K562 (cell line): ENCODE measurements at regions not wholly inside any gene's neighbourhood (a gene's known extent, or its start where the extent isn't known, plus 50 kb on each side); places are given as distances from the start of the nearest gene placed in this dataset.

ENCODE experiments used
- ARID1B ChIP-seq: fragments of 450-650 bp; IDR thresholded peaks from 2 replicates; pipeline ENCODE4 v1.6.1; 2016; ENCODE audit warnings: antibody characterized with exemption, mild to moderate bottlenecking, inconsistent platforms
- SOX6 ChIP-seq: fragments of 450-650 bp; IDR thresholded peaks from 2 replicates; pipeline ENCODE4 v1.6.1; 2014; ENCODE audit warnings: mild to moderate bottlenecking
- TF ChIP-seq, protein P1 (sequence below): IDR thresholded peaks from 2 replicates; pipeline ENCODE4 v1.6.1; 2011; ENCODE audit not compliant: insufficient read length; ENCODE audit errors: extremely low read depth
- TF ChIP-seq, protein P2 (sequence below), 2 experiments: fragments of 450-650 bp; formaldehyde crosslinking in 1 of 2; IDR thresholded peaks; 2 replicates each; pipeline versions ENCODE4 v1.4.0 to v1.6.1; 2014 to 2020; ENCODE audit warnings: mild to moderate bottlenecking in 2 of 2, borderline replicate concordance in 1 of 2, low read depth in 1 of 2
- TF ChIP-seq, protein P3 (sequence below): fragments of 200-800 bp; sonication (Bioruptor generic); IDR thresholded peaks from 2 replicates; pipeline ENCODE4 v1.6.1; 2017; ENCODE audit warnings: missing genetic modification characterization, missing compliant biosample characterization

- TF ChIP-seq, protein P1, sequence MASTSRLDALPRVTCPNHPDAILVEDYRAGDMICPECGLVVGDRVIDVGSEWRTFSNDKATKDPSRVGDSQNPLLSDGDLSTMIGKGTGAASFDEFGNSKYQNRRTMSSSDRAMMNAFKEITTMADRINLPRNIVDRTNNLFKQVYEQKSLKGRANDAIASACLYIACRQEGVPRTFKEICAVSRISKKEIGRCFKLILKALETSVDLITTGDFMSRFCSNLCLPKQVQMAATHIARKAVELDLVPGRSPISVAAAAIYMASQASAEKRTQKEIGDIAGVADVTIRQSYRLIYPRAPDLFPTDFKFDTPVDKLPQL, result no peak
- TF ChIP-seq, protein P2, sequence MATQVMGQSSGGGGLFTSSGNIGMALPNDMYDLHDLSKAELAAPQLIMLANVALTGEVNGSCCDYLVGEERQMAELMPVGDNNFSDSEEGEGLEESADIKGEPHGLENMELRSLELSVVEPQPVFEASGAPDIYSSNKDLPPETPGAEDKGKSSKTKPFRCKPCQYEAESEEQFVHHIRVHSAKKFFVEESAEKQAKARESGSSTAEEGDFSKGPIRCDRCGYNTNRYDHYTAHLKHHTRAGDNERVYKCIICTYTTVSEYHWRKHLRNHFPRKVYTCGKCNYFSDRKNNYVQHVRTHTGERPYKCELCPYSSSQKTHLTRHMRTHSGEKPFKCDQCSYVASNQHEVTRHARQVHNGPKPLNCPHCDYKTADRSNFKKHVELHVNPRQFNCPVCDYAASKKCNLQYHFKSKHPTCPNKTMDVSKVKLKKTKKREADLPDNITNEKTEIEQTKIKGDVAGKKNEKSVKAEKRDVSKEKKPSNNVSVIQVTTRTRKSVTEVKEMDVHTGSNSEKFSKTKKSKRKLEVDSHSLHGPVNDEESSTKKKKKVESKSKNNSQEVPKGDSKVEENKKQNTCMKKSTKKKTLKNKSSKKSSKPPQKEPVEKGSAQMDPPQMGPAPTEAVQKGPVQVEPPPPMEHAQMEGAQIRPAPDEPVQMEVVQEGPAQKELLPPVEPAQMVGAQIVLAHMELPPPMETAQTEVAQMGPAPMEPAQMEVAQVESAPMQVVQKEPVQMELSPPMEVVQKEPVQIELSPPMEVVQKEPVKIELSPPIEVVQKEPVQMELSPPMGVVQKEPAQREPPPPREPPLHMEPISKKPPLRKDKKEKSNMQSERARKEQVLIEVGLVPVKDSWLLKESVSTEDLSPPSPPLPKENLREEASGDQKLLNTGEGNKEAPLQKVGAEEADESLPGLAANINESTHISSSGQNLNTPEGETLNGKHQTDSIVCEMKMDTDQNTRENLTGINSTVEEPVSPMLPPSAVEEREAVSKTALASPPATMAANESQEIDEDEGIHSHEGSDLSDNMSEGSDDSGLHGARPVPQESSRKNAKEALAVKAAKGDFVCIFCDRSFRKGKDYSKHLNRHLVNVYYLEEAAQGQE (IDR thresholded peaks at IDR 0.05; ENCODE audit: borderline replicate concordance), result no peak
- TF ChIP-seq, protein P2 (CRISPR knock-in tag; IDR thresholded peaks at IDR 0.05; ENCODE audit: low read depth), result 0 out of 2 replicates have a peak, but pooled peaks have one; percentile 55
- TF ChIP-seq, protein P3, sequence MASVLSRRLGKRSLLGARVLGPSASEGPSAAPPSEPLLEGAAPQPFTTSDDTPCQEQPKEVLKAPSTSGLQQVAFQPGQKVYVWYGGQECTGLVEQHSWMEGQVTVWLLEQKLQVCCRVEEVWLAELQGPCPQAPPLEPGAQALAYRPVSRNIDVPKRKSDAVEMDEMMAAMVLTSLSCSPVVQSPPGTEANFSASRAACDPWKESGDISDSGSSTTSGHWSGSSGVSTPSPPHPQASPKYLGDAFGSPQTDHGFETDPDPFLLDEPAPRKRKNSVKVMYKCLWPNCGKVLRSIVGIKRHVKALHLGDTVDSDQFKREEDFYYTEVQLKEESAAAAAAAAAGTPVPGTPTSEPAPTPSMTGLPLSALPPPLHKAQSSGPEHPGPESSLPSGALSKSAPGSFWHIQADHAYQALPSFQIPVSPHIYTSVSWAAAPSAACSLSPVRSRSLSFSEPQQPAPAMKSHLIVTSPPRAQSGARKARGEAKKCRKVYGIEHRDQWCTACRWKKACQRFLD (CRISPR knock-in tag), result no peak
- TF ChIP-seq ARID1B, result peak; percentile 59
- peak; percentile 20; the same call in 1 of the 2 replicates for TF ChIP-seq SOX6
Measured at GRCh38 chr3:193816656-193817311, 223.8 kb downstream of the OPA1 start (continued).
